ENCODE measurements at regions not wholly inside any gene's neighbourhood (a gene's known extent, or its start where the extent isn't known, plus 50 kb on each side); places are given as distances from the start of the nearest gene placed in this dataset.

- TF ChIP-seq RAD21 (IDR thresholded peaks at IDR 0.05; ENCODE audit: low read depth) (no peak; the same call in 1 of the 2 replicates), CEBPB (IDR thresholded peaks at IDR 0.05) (peak; percentile 60; the same call in 1 of the 2 replicates), TCF12 (IDR thresholded peaks at IDR 0.05; ENCODE audit: low read depth) (peak; percentile 37; the same call in 1 of the 2 replicates), REST (IDR thresholded peaks at IDR 0.05; ENCODE audit: low read depth) (no peak), NFIC (IDR thresholded peaks at IDR 0.05) (no peak), YY1 (IDR thresholded peaks at IDR 0.05; ENCODE audit: low read depth) (no peak), MAX (IDR thresholded peaks at IDR 0.05) (peak; percentile 62), EGR1 (IDR thresholded peaks at IDR 0.05) (no peak), CREB1 (IDR thresholded peaks at IDR 0.05; ENCODE audit: low read depth) (no peak), TAF1 (IDR thresholded peaks at IDR 0.05; ENCODE audit: low read depth) (peak; percentile 40; the same call in 1 of the 2 replicates)
These were observed 105.3 kb upstream of the HNRNPU start for GRCh38 chr1:244969355-244970235.

Measured in Ishikawa (cell line).